Skin epidermis (tissue), 12 donors: ENCODE measurements at regions not wholly inside any gene's neighbourhood (a gene's known extent, or its start where the extent isn't known, plus 50 kb on each side); places are given as distances from the start of the nearest gene placed in this dataset.
"Not testable (repeated sequence)": the region's sequence is repeated elsewhere in the genome, so short reads cannot be mapped to it uniquely, and the experiment has no call there.

Experiments
- H3K27ac ChIP-seq, 21 experiments: fragments of 200-600 bp; sonication (generic) in 11 of 21; one replicate each; pipeline ENCODE4 v1.5.0; 2020; ENCODE audit warnings: mild to moderate bottlenecking in 3 of 21, inconsistent platforms in 2 of 21, moderate library complexity in 2 of 21
- H3K4me3 ChIP-seq, 7 experiments: fragments of 200-600 bp; sonication (generic) in 2 of 7; one replicate each; pipeline ENCODE4 v1.5.0; 2020; ENCODE audit warnings: inconsistent platforms in 2 of 7, mild to moderate bottlenecking in 2 of 7, moderate library complexity in 1 of 7

GRCh38 chr10:30134171-30134945 lies 75.0 kb upstream of the JCAD start:
- no peak overlapping the region for H3K4me3 ChIP-seq

GRCh38 chr10:30133198-30133597 lies 73.8 kb upstream of the JCAD start:
- Histone ChIP-seq H3K4me3 (no peak overlapping the region), H3K27ac (no peak overlapping the region)

More at GRCh38 chr10:30134171-30134945, 75.0 kb upstream of the JCAD start:
- no peak overlapping the region for H3K27ac ChIP-seq

- not testable (repeated sequence) for H3K4me3 ChIP-seq, H3K27ac ChIP-seq
Observed at GRCh38 chr10:30131369-30131768, 72.0 kb upstream of the JCAD start.

- H3K27ac ChIP-seq, H3K4me3 ChIP-seq: not testable (repeated sequence)
Observed at GRCh38 chr10:30129326-30129725, 69.9 kb upstream of the JCAD start.

GRCh38 chr10:30127120-30127541 lies 67.7 kb upstream of the JCAD start:
- Histone ChIP-seq H3K4me3 (no peak overlapping the region), H3K27ac (peak overlapping the region in 3 of 21 experiments; percentile 18 to 64 (median 30))

GRCh38 chr10:30125496-30125895 lies 66.1 kb upstream of the JCAD start:
- Histone ChIP-seq H3K27ac (no peak overlapping the region), H3K4me3 (no peak overlapping the region)

- Histone ChIP-seq H3K27ac (peak overlapping the region in 1 of 21 experiments; percentile 16), H3K4me3 (no peak overlapping the region)
Observed at GRCh38 chr10:30124704-30125103, 65.3 kb upstream of the JCAD start.

- H3K4me3 ChIP-seq: no peak overlapping the region
- no peak overlapping the region for H3K27ac ChIP-seq
Observed at GRCh38 chr10:30121401-30121800, 62.0 kb upstream of the JCAD start.

GRCh38 chr10:30118590-30118989 lies 59.2 kb upstream of the JCAD start:
- no peak overlapping the region for H3K27ac ChIP-seq
- no peak overlapping the region for H3K4me3 ChIP-seq

GRCh38 chr10:30117812-30118501 lies 58.6 kb upstream of the JCAD start:
- H3K4me3 ChIP-seq: no peak overlapping the region
- no peak overlapping the region for H3K27ac ChIP-seq

- H3K27ac ChIP-seq: no peak overlapping the region
- no peak overlapping the region for H3K4me3 ChIP-seq
Observed at GRCh38 chr10:30116041-30116491, 56.7 kb upstream of the JCAD start.

GRCh38 chr10:30115626-30115940 lies 56.2 kb upstream of the JCAD start:
- H3K27ac ChIP-seq: no peak overlapping the region
- H3K4me3 ChIP-seq: no peak overlapping the region

- H3K27ac ChIP-seq: peak overlapping the region in 1 of 21 experiments; percentile 28
- H3K4me3 ChIP-seq: no peak overlapping the region
Observed at GRCh38 chr10:30114881-30115625, 55.7 kb upstream of the JCAD start.

GRCh38 chr10:30114401-30114800 lies 55.0 kb upstream of the JCAD start:
- Histone ChIP-seq H3K4me3 (no peak overlapping the region), H3K27ac (no peak overlapping the region)

- H3K27ac ChIP-seq: no peak overlapping the region
- H3K4me3 ChIP-seq: no peak overlapping the region
Observed at GRCh38 chr10:30111340-30112022, 52.1 kb upstream of the JCAD start.
